ENCODE measurements at regions not wholly inside any gene's neighbourhood (a gene's known extent, or its start where the extent isn't known, plus 50 kb on each side); places are given as distances from the start of the nearest gene placed in this dataset.

DNA sequence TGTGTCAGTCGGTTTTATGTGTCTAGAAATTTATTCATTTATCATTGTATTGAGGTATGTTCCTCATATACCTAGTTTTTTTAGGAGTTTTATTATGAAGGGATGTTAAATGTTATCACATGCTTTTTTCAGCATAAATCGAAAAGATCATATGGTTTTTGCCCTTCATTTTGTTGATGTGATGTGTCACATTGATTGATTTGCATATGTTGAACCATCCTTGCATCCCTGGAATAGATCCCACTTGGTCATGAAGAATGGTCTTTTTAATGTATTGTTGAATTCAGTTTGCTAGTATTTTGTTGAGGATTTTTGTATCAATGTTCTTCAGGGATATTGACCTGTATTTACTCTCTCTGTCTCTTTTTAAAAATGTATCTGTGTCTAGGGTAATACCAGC lies 230.3 kb downstream of the RAP2B start (continued):
- TF ChIP-seq RAD21 (IDR thresholded peaks at IDR 0.05; ENCODE audit: insufficient read depth, low read depth, low read length) (no peak), SMARCA5 (IDR thresholded peaks at IDR 0.05) (no peak), PAX8 (IDR thresholded peaks at IDR 0.05) (no peak), ZSCAN29 (IDR thresholded peaks at IDR 0.05) (no peak), EGR1 (IDR thresholded peaks at IDR 0.05; ENCODE audit: borderline replicate concordance in 1 of 2, low read depth in 2 of 2, low read length in 2 of 2) (no peak), MTA3 (IDR thresholded peaks at IDR 0.05; ENCODE audit: borderline replicate concordance, low read length) (no peak), STAT1 (conservative IDR thresholded peaks at IDR 0.05) (no peak), SREBF2 (IDR thresholded peaks at IDR 0.05; ENCODE audit: low read length) (no peak)
- TF ChIP-seq, protein P1, sequence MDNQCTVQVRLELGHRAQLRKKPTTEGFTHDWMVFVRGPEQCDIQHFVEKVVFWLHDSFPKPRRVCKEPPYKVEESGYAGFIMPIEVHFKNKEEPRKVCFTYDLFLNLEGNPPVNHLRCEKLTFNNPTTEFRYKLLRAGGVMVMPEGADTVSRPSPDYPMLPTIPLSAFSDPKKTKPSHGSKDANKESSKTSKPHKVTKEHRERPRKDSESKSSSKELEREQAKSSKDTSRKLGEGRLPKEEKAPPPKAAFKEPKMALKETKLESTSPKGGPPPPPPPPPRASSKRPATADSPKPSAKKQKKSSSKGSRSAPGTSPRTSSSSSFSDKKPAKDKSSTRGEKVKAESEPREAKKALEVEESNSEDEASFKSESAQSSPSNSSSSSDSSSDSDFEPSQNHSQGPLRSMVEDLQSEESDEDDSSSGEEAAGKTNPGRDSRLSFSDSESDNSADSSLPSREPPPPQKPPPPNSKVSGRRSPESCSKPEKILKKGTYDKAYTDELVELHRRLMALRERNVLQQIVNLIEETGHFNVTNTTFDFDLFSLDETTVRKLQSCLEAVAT (IDR thresholded peaks at IDR 0.05): no peak

DNA sequence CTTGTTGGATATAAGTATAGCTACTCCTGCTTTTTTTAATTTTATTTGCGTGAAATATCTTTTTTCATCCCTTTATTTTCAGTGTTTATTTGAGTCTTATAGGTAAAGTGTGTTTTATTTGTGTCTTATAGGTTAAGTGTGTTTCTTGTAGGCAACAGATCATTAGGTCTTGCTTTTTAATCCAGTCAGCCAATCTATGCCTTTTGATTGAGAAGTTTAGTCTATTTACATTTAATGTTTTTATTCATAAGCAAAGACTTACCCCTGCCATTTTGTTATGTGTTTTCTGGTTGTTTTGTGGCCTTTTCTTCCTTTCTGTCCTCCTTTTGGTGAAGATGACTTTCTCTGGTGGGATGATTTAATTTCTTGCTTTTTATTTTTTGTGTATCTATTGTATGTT lies 232.0 kb downstream of the RAP2B start:
- Histone ChIP-seq H3K4me3 (no peak overlapping the region), H2AFZ (ENCODE audit: control insufficient read depth, low read depth, low read length) (no peak overlapping the region), H3K27ac (ENCODE audit: control insufficient read depth, insufficient read depth) (no peak overlapping the region), H3K9ac (ENCODE audit: control insufficient read depth, insufficient read depth, low read length) (no peak overlapping the region), H3K4me1 (ENCODE audit: control insufficient read depth, insufficient read depth, low read length) (peaks cover under 1% of the 10 kb centered on the region; the same call in 1 of the 2 replicates), H3K79me2 (ENCODE audit: control insufficient read depth, insufficient read depth, low read length) (no peaks in the 10 kb centered on the region), H3K27me3 (replicated peaks in 1 of 2; ENCODE audit: control insufficient read depth in 2 of 2, insufficient read depth in 2 of 2, low read length in 1 of 2) (no peaks in the 10 kb centered on the region), H3K9me3 (replicated peaks; ENCODE audit: control insufficient read depth, insufficient read depth, low read length) (no peaks in the 10 kb centered on the region), H3K36me3 (ENCODE audit: control insufficient read depth in 2 of 2, insufficient read depth in 2 of 2, low read length in 1 of 2) (no peaks in the 10 kb centered on the region), H4K20me1 (ENCODE audit: control insufficient read depth, insufficient read depth) (no peaks in the 10 kb centered on the region), H3K4me2 (ENCODE audit: control insufficient read depth, insufficient read depth) (no peak overlapping the region)
- WGBS (ENCODE audit: insufficient coverage, insufficient replicate concordance, low lambda C conversion rate, missing lambda C conversion rate): 27% methylated on average over 1 of the region's 1 CpG
- intact Hi-C loops (cut with micrococcal nuclease; ENCODE audit: unreplicated experiment) (no loop called here), in situ Hi-C loops (cut with MboI) (no loop called here)
- FAIRE-seq (no peak), DNase-seq (ENCODE audit: low read depth, low spot score) (no peak), ATAC-seq (no peak)
- RAD21 ChIA-PET (ENCODE audit: unreplicated experiment): no interaction called here
- CTCF ChIA-PET: no interaction called here
- POLR2A ChIA-PET: no interaction called here
- SMC1A ChIA-PET (ENCODE audit: uncharacterized antibody, unreplicated experiment): no interaction called here
- no TSS peak for BruUV-seq (replicated peaks)
- TF ChIP-seq ZZZ3 (IDR thresholded peaks at IDR 0.05; ENCODE audit: control insufficient read depth, insufficient read length, low read depth): no peak
- no peak for TF ChIP-seq NFIC (IDR thresholded peaks at IDR 0.05; ENCODE audit: low read depth, low read length)
- TF ChIP-seq MEF2A (IDR thresholded peaks at IDR 0.05; ENCODE audit: insufficient read depth, low read depth, low read length): no peak
- TF ChIP-seq HDAC2 (IDR thresholded peaks at IDR 0.05): no peak
- TF ChIP-seq, protein P2, sequence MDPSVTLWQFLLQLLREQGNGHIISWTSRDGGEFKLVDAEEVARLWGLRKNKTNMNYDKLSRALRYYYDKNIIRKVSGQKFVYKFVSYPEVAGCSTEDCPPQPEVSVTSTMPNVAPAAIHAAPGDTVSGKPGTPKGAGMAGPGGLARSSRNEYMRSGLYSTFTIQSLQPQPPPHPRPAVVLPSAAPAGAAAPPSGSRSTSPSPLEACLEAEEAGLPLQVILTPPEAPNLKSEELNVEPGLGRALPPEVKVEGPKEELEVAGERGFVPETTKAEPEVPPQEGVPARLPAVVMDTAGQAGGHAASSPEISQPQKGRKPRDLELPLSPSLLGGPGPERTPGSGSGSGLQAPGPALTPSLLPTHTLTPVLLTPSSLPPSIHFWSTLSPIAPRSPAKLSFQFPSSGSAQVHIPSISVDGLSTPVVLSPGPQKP (IDR thresholded peaks at IDR 0.05; ENCODE audit: low read depth, low read length): no peak
- TF ChIP-seq, protein P3, sequence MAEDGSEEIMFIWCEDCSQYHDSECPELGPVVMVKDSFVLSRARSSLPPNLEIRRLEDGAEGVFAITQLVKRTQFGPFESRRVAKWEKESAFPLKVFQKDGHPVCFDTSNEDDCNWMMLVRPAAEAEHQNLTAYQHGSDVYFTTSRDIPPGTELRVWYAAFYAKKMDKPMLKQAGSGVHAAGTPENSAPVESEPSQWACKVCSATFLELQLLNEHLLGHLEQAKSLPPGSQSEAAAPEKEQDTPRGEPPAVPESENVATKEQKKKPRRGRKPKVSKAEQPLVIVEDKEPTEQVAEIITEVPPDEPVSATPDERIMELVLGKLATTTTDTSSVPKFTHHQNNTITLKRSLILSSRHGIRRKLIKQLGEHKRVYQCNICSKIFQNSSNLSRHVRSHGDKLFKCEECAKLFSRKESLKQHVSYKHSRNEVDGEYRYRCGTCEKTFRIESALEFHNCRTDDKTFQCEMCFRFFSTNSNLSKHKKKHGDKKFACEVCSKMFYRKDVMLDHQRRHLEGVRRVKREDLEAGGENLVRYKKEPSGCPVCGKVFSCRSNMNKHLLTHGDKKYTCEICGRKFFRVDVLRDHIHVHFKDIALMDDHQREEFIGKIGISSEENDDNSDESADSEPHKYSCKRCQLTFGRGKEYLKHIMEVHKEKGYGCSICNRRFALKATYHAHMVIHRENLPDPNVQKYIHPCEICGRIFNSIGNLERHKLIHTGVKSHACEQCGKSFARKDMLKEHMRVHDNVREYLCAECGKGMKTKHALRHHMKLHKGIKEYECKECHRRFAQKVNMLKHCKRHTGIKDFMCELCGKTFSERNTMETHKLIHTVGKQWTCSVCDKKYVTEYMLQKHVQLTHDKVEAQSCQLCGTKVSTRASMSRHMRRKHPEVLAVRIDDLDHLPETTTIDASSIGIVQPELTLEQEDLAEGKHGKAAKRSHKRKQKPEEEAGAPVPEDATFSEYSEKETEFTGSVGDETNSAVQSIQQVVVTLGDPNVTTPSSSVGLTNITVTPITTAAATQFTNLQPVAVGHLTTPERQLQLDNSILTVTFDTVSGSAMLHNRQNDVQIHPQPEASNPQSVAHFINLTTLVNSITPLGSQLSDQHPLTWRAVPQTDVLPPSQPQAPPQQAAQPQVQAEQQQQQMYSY (CRISPR knock-in tag; IDR thresholded peaks at IDR 0.05): no peak
- TF ChIP-seq CBFB (IDR thresholded peaks at IDR 0.05; ENCODE audit: low read depth): no peak
- no peak for TF ChIP-seq BHLHE40 (IDR thresholded peaks at IDR 0.05; ENCODE audit: borderline replicate concordance in 1 of 2, low read depth in 2 of 2, low read length in 1 of 2)

Data from GM12878 (cell line).